Nephron progenitor cell (in vitro differentiated cells): ENCODE measurements at regions not wholly inside any gene's neighbourhood (a gene's known extent, or its start where the extent isn't known, plus 50 kb on each side); places are given as distances from the start of the nearest gene placed in this dataset.

Experiments
- DNase-seq: peaks from one replicate; pipeline ENCODE4 v3.0.0; 2021
- H3K27ac Mint-ChIP-seq: 2 replicates; pipeline ENCODE4 v1.8.0; 2021; ENCODE audit warnings: mild to moderate bottlenecking, moderate library complexity, mixed read lengths
- H3K27me3 Mint-ChIP-seq: 2 replicates; pipeline ENCODE4 v1.8.0; 2021; ENCODE audit warnings: mild to moderate bottlenecking, low read depth, mixed read lengths; ENCODE audit not compliant: poor library complexity
- H3K36me3 Mint-ChIP-seq: 2 replicates; pipeline ENCODE4 v1.8.0; 2021; ENCODE audit warnings: low read depth, mixed read lengths
- H3K4me1 Mint-ChIP-seq: 2 replicates; pipeline ENCODE4 v1.8.0; 2021; ENCODE audit warnings: mixed read lengths
- H3K4me3 Mint-ChIP-seq: 2 replicates; pipeline ENCODE4 v1.8.0; 2021; ENCODE audit warnings: mild to moderate bottlenecking, moderate library complexity, mixed read lengths
- H3K9me3 Mint-ChIP-seq: 2 replicates; pipeline ENCODE4 v1.8.0; 2021; ENCODE audit warnings: mild to moderate bottlenecking, moderate library complexity, mixed read lengths
- CTCF ChIP-seq: fragments of 200-600 bp; sonication (generic); IDR thresholded peaks from 2 replicates; pipeline ENCODE4 v1.5.0; 2021; ENCODE audit warnings: antibody characterized with exemption

- peaks cover 13% of the 10 kb centered on the region for H3K4me1 Mint-ChIP-seq
- no peaks in the 10 kb centered on the region for H3K9me3 Mint-ChIP-seq
- no peak overlapping the region for H3K27ac Mint-ChIP-seq
- H3K36me3 Mint-ChIP-seq = no peaks in the 10 kb centered on the region
- no peak overlapping the region for H3K4me3 Mint-ChIP-seq
- no peak for DNase-seq
- no peak for TF ChIP-seq CTCF
- H3K27me3 Mint-ChIP-seq = peaks cover 4% of the 10 kb centered on the region
Measured at GRCh38 chr5:163885117-163885516, 379.7 kb downstream of the MAT2B start.

GRCh38 chr5:163887854-163888253, 382.4 kb downstream of the MAT2B start:
- no peak for TF ChIP-seq CTCF
- H3K27me3 Mint-ChIP-seq = peaks cover 4% of the 10 kb centered on the region
- no peak for DNase-seq
- no peak overlapping the region for H3K27ac Mint-ChIP-seq
- no peaks in the 10 kb centered on the region for H3K9me3 Mint-ChIP-seq
- no peaks in the 10 kb centered on the region for H3K36me3 Mint-ChIP-seq
- no peak overlapping the region for H3K4me3 Mint-ChIP-seq
- peaks cover 3% of the 10 kb centered on the region for H3K4me1 Mint-ChIP-seq

GRCh38 chr5:163888366-163888765, 382.9 kb downstream of the MAT2B start:
- no peaks in the 10 kb centered on the region for H3K9me3 Mint-ChIP-seq
- peaks cover 4% of the 10 kb centered on the region for H3K27me3 Mint-ChIP-seq
- H3K4me1 Mint-ChIP-seq = peaks cover 3% of the 10 kb centered on the region
- no peak overlapping the region for H3K27ac Mint-ChIP-seq
- H3K36me3 Mint-ChIP-seq = no peaks in the 10 kb centered on the region
- TF ChIP-seq CTCF = no peak
- no peak for DNase-seq
- H3K4me3 Mint-ChIP-seq = no peak overlapping the region

- H3K27ac Mint-ChIP-seq = no peak overlapping the region
- H3K27me3 Mint-ChIP-seq = peaks cover 1% of the 10 kb centered on the region
- H3K4me3 Mint-ChIP-seq = no peak overlapping the region
- DNase-seq = no peak
- no peak for TF ChIP-seq CTCF
- H3K36me3 Mint-ChIP-seq = no peaks in the 10 kb centered on the region
- no peaks in the 10 kb centered on the region for H3K9me3 Mint-ChIP-seq
- peaks cover 3% of the 10 kb centered on the region for H3K4me1 Mint-ChIP-seq
Measured at GRCh38 chr5:163889369-163889768, 383.9 kb downstream of the MAT2B start.

- Mint-ChIP-seq H3K4me3 (no peak overlapping the region), H3K4me1 (peaks cover 3% of the 10 kb centered on the region), H3K9me3 (no peaks in the 10 kb centered on the region), H3K36me3 (no peaks in the 10 kb centered on the region), H3K27me3 (no peaks in the 10 kb centered on the region), H3K27ac (no peak overlapping the region)
- no peak for DNase-seq
- TF ChIP-seq CTCF = no peak
Measured at GRCh38 chr5:163890261-163890660, 384.8 kb downstream of the MAT2B start.

- no peaks in the 10 kb centered on the region for H3K36me3 Mint-ChIP-seq
- no peaks in the 10 kb centered on the region for H3K27me3 Mint-ChIP-seq
- H3K4me1 Mint-ChIP-seq = peaks cover 3% of the 10 kb centered on the region
- no peak for TF ChIP-seq CTCF
- no peak overlapping the region for H3K27ac Mint-ChIP-seq
- no peak for DNase-seq
- no peaks in the 10 kb centered on the region for H3K9me3 Mint-ChIP-seq
- H3K4me3 Mint-ChIP-seq = no peak overlapping the region
Measured at GRCh38 chr5:163893281-163893680, 387.9 kb downstream of the MAT2B start.
